Adrenal gland (tissue), 5 donors: ENCODE measurements at regions not wholly inside any gene's neighbourhood (a gene's known extent, or its start where the extent isn't known, plus 50 kb on each side); places are given as distances from the start of the nearest gene placed in this dataset.

ENCODE experiments used
- CTCF ChIP-seq, 6 experiments: fragments of 450-650 bp in 4 of 6; fragments of 200-600 bp in 2 of 6; sonication (generic) in 1 of 6; IDR thresholded peaks; 1 replicate in 5 of 6; 2 replicates in 1 of 6; pipeline versions ENCODE4 v1.5.1 to v1.8.0; 2016 to 2021; ENCODE audit warnings: antibody characterized with exemption in 6 of 6, mild to moderate bottlenecking in 2 of 6, moderate library complexity in 1 of 6
- POLR2A ChIP-seq, 2 donors: fragments of 450-650 bp; IDR thresholded peaks; one replicate each; pipeline ENCODE4 v1.6.1; 2017; ENCODE audit warnings: antibody characterized with exemption in 2 of 2, mild to moderate bottlenecking in 2 of 2, moderate library complexity in 1 of 2
- donor health status: DM: no; HTN: no; CAD: no.

DNA sequence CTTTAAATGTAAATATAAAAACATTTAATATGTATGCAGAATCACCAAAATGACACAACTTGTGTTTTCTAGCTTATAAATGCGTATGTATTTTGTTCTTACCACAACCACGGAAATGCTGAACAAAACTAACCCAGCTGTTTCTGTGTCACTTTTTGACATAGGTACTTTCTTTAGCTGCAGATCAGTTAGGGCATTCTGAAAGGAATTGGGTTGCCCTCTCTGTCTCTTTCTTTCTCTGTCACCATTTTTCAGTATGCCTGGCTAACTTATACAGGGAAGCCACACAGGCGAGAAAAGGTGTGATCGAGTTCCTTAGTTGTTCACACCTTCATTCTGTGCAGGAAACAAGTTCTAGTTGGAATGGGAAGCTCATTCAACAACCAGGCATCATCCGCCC is 72.6 kb upstream of the ARGLU1 start:
- TF ChIP-seq CTCF (IDR thresholded peaks at IDR 0.05) (no peak), POLR2A (IDR thresholded peaks at IDR 0.05) (no peak)
